SK-N-SH (cell line): ENCODE measurements at regions not wholly inside any gene's neighbourhood (a gene's known extent, or its start where the extent isn't known, plus 50 kb on each side); places are given as distances from the start of the nearest gene placed in this dataset.

Experiments
- CTCF ChIA-PET: fragments of 300-600, 350-600 bp; formaldehyde crosslinking; extraction: SDS; loops from one replicate; lab custom pipeline; 2021; lab: Yijun Ruan, JAX
- POLR2A ChIA-PET: fragments of 350-600 bp; sonication (Branson Sonifier 250); formaldehyde crosslinking; extraction: SDS; loops from one replicate; lab custom pipeline; 2020; ENCODE audit warnings: antibody characterized with exemption, inconsistent platforms; lab: Yijun Ruan, JAX
- DNase-seq: peaks from one replicate; pipeline ENCODE4 v3.0.0; 2012
- H2AFZ ChIP-seq: fragments of 200-600 bp; sonication (generic); 2 replicates; pipeline ENCODE4 v1.8.1; 2016; ENCODE audit warnings: antibody characterized with exemption, mild to moderate bottlenecking, low read depth
- H3F3A ChIP-seq: fragments of 200-600 bp; sonication (generic); replicated peaks from 2 replicates; pipeline ENCODE3; 2016; ENCODE audit warnings: antibody characterized with exemption, mild to moderate bottlenecking; ENCODE audit not compliant: insufficient read depth
- H3K27ac ChIP-seq, 2 experiments: fragments of 200-500 bp in 1 of 2; fragments of 200-600 bp in 1 of 2; sonication (Bioruptor generic) in 1 of 2; sonication (generic), shearing (Covaris generic) in 1 of 2; 2 replicates each; pipeline versions ENCODE4 v1.5.1 to v1.6.1; 2014 to 2016; ENCODE audit warnings: low read depth in 2 of 2, inconsistent platforms in 1 of 2, low read length in 1 of 2, mild to moderate bottlenecking in 1 of 2, mixed read lengths in 1 of 2
- H3K27me3 ChIP-seq: fragments of 200-600 bp; sonication (generic), shearing (Covaris generic); 2 replicates; pipeline ENCODE4 v1.6.1; 2016; ENCODE audit warnings: mixed run types; ENCODE audit not compliant: insufficient read depth
- H3K36me3 ChIP-seq, 2 experiments: fragments of 200-500 bp in 1 of 2; fragments of 200-600 bp in 1 of 2; sonication (Bioruptor generic) in 1 of 2; sonication (generic) in 1 of 2; replicated peaks in 1 of 2; 2 replicates each; pipeline versions ENCODE3 to v1.5.1; 2014 to 2016; ENCODE audit warnings: low read length in 1 of 2, mild to moderate bottlenecking in 1 of 2; ENCODE audit not compliant: insufficient read depth in 2 of 2, control insufficient read depth in 1 of 2
- H3K4me1 ChIP-seq, 2 experiments: fragments of 200-500 bp in 1 of 2; fragments of 200-600 bp in 1 of 2; sonication (Bioruptor generic) in 1 of 2; sonication (generic), shearing (Covaris generic) in 1 of 2; 2 replicates each; pipeline versions ENCODE4 v1.5.1 to v1.6.1; 2014 to 2016; ENCODE audit warnings: low read depth in 1 of 2, low read length in 1 of 2, mixed run types in 1 of 2; ENCODE audit not compliant: insufficient read depth in 2 of 2, control insufficient read depth in 1 of 2
- H3K4me2 ChIP-seq: fragments of 200-600 bp; sonication (generic), shearing (Covaris generic); 2 replicates; pipeline ENCODE4 v1.6.1; 2017; ENCODE audit warnings: mixed run types
- H3K4me3 ChIP-seq, 2 experiments: fragments of 200-500 bp in 1 of 2; fragments of 200-600 bp in 1 of 2; sonication (Bioruptor generic) in 1 of 2; sonication (generic), shearing (Covaris generic) in 1 of 2; 2 replicates each; pipeline versions ENCODE4 v1.5.1 to v1.8.1; 2014 to 2016; ENCODE audit warnings: low read depth in 2 of 2, inconsistent platforms in 1 of 2, low read length in 1 of 2, mild to moderate bottlenecking in 1 of 2, mixed read lengths in 1 of 2, moderate library complexity in 1 of 2
- H3K79me2 ChIP-seq: fragments of 200-600 bp; sonication (generic); 2 replicates; pipeline ENCODE4 v1.8.1; 2017; ENCODE audit warnings: mild to moderate bottlenecking; ENCODE audit not compliant: insufficient read depth
- H3K9ac ChIP-seq: fragments of 200-600 bp; sonication (generic); 2 replicates; pipeline ENCODE4 v1.6.1; 2017; ENCODE audit warnings: mixed run types
- H3K9me2 ChIP-seq: fragments of 200-600 bp; sonication (generic); 2 replicates; pipeline ENCODE4 v1.6.1; 2017; ENCODE audit warnings: mixed run types
- H3K9me3 ChIP-seq: fragments of 200-600 bp; sonication (generic); 2 replicates; pipeline ENCODE4 v1.6.1; 2017; ENCODE audit warnings: mixed run types, mild to moderate bottlenecking, moderate library complexity
- H4K20me1 ChIP-seq: fragments of 200-600 bp; sonication (generic); 2 replicates; pipeline ENCODE4 v1.6.1; 2017; ENCODE audit warnings: mild to moderate bottlenecking, mixed run types; ENCODE audit not compliant: insufficient read depth
- CHD2 ChIP-seq: fragments of 150-350 bp; IDR thresholded peaks from 2 replicates; pipeline ENCODE4 v1.6.1; 2018; ENCODE audit warnings: low read length; ENCODE audit not compliant: partially characterized antibody
- GABPA ChIP-seq: IDR thresholded peaks from 2 replicates; pipeline ENCODE4 v1.4.0; 2012; ENCODE audit warnings: low read depth, mild to moderate bottlenecking
- NFIC ChIP-seq: IDR thresholded peaks from 2 replicates; pipeline ENCODE4 v1.4.0; 2012; ENCODE audit warnings: borderline replicate concordance
- SIN3A ChIP-seq: IDR thresholded peaks from 2 replicates; pipeline ENCODE4 v1.6.1; 2012; ENCODE audit warnings: low read depth, mild to moderate bottlenecking, low read length, moderate library complexity, borderline replicate concordance
- SMC3 ChIP-seq: IDR thresholded peaks from 2 replicates; pipeline ENCODE4 v1.6.1; 2012; ENCODE audit warnings: low read depth, low read length, improper control_type of control experiment
- TAF1 ChIP-seq: IDR thresholded peaks from 2 replicates; pipeline ENCODE4 v1.6.1; 2012; ENCODE audit warnings: low read depth, mild to moderate bottlenecking, low read length, moderate library complexity, borderline replicate concordance
- TCF12 ChIP-seq: IDR thresholded peaks from 2 replicates; pipeline ENCODE4 v1.4.0; 2012
- YY1 ChIP-seq: IDR thresholded peaks from 2 replicates; pipeline ENCODE4 v1.4.0; 2012; ENCODE audit warnings: low read depth, mild to moderate bottlenecking
- whole genome bisulfite sequencing: methylation state at CpG from one replicate; pipeline ENCODE4 v1.1.6; 2017; ENCODE audit warnings: low lambda C conversion rate; 5-methylcytosine and 5-hydroxymethylcytosine counted together
- TF ChIP-seq, protein P1 (sequence below): IDR thresholded peaks from 2 replicates; pipeline ENCODE4 v1.4.0; 2012; ENCODE audit warnings: low read depth, borderline replicate concordance
- TF ChIP-seq, protein P2 (sequence below): IDR thresholded peaks from 2 replicates; pipeline ENCODE4 v1.4.0; 2012; ENCODE audit warnings: low read depth, borderline replicate concordance
- TF ChIP-seq, protein P3 (sequence below): IDR thresholded peaks from 2 replicates; pipeline ENCODE4; 2012
- TF ChIP-seq, protein P4 (sequence below): fragments of 150-350 bp; IDR thresholded peaks from 2 replicates; pipeline ENCODE4 v1.6.1; 2016; ENCODE audit warnings: mild to moderate bottlenecking, low read depth, low read length
- TF ChIP-seq, protein P5 (sequence below): fragments of 150-350 bp; IDR thresholded peaks from 2 replicates; pipeline ENCODE4 v1.6.1; 2017; ENCODE audit warnings: antibody characterized with exemption, low read length, low read depth, borderline replicate concordance

DNA sequence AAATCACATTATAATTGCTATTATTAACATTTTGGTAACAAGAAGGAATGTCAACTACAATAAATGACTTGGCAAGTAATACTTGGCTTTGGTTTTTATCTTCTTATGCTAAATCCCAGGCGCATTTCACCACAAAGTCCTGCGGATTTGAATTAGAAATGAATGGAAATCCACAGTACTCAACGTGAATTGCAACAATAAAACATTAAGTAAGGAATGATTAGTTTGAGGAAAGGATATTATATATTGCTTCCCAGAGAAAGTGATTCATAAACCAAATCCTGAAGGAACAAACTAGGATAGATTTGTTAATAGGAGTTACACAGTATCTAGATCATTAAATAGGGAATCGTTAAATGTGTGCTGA, 1089.7 kb downstream of the TRHDE start:
- Histone ChIP-seq H3K9ac (no peak overlapping the region), H3F3A (no peaks in the 10 kb centered on the region), H3K27ac (no peak overlapping the region), H3K4me2 (no peak overlapping the region), H3K79me2 (no peaks in the 10 kb centered on the region), H3K27me3 (no peaks in the 10 kb centered on the region), H3K4me1 (no peaks in the 10 kb centered on the region), H3K4me3 (no peak overlapping the region)
- no peak for DNase-seq
- POLR2A ChIA-PET, result no interaction called here
- TF ChIP-seq, protein P1, sequence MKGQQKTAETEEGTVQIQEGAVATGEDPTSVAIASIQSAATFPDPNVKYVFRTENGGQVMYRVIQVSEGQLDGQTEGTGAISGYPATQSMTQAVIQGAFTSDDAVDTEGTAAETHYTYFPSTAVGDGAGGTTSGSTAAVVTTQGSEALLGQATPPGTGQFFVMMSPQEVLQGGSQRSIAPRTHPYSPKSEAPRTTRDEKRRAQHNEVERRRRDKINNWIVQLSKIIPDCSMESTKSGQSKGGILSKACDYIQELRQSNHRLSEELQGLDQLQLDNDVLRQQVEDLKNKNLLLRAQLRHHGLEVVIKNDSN, result no peak
- no peak for TF ChIP-seq GABPA
- TF ChIP-seq CHD2, result no peak
- TF ChIP-seq, all 33 proteins: peak for 0
- Histone ChIP-seq H3K9me2 (no peaks in the 10 kb centered on the region), H3K9me3 (peaks cover 7% of the 10 kb centered on the region; the same call in 1 of the 2 replicates), H2AFZ (no peak overlapping the region), H3K36me3 (no peaks in the 10 kb centered on the region), H4K20me1 (no peaks in the 10 kb centered on the region)
- CTCF ChIA-PET, result no interaction called here
- WGBS, result 21% methylated on average over 4 of the region's 4 CpGs

DNA sequence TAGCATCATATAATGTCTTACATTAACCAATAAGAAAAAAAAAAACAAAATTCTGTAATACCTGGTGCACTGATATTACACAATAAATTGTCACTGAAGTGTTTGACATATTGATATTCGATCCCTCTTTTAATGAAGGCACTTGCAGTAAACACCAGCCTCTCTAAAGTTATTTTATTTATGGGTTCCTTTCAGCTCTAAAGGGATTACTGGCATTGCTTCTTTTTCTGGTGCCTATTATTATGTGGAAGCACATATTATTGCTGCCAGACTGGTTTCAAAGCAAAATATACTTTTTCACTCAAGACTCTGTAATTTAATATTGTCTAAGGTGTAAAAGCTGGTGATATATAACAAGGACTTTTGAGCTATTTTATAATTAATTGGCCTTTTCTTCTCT, 1090.5 kb downstream of the TRHDE start:
- no peaks in the 10 kb centered on the region for H3K79me2 ChIP-seq
- DNase-seq, result no peak
- no peaks in the 10 kb centered on the region for H4K20me1 ChIP-seq
- H3K36me3 ChIP-seq, result no peaks in the 10 kb centered on the region
- WGBS, result 3% methylated on average over 1 of the region's 1 CpG
- H3F3A ChIP-seq, result no peaks in the 10 kb centered on the region
- no peak overlapping the region for H3K9ac ChIP-seq
- H3K9me2 ChIP-seq, result no peaks in the 10 kb centered on the region
- TF ChIP-seq, protein P2, sequence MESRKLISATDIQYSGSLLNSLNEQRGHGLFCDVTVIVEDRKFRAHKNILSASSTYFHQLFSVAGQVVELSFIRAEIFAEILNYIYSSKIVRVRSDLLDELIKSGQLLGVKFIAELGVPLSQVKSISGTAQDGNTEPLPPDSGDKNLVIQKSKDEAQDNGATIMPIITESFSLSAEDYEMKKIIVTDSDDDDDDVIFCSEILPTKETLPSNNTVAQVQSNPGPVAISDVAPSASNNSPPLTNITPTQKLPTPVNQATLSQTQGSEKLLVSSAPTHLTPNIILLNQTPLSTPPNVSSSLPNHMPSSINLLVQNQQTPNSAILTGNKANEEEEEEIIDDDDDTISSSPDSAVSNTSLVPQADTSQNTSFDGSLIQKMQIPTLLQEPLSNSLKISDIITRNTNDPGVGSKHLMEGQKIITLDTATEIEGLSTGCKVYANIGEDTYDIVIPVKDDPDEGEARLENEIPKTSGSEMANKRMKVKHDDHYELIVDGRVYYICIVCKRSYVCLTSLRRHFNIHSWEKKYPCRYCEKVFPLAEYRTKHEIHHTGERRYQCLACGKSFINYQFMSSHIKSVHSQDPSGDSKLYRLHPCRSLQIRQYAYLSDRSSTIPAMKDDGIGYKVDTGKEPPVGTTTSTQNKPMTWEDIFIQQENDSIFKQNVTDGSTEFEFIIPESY, result no peak
- H3K4me3 ChIP-seq, result no peak overlapping the region
- H3K4me1 ChIP-seq, result no peaks in the 10 kb centered on the region
- no peak overlapping the region for H3K4me2 ChIP-seq
- H2AFZ ChIP-seq, result no peak overlapping the region
- H3K9me3 ChIP-seq, result peaks cover 7% of the 10 kb centered on the region; the same call in 1 of the 2 replicates
- ChIA-PET POLR2A (no interaction called here), CTCF (no interaction called here)
- no peaks in the 10 kb centered on the region for H3K27me3 ChIP-seq
- no peak overlapping the region for H3K27ac ChIP-seq

DNA sequence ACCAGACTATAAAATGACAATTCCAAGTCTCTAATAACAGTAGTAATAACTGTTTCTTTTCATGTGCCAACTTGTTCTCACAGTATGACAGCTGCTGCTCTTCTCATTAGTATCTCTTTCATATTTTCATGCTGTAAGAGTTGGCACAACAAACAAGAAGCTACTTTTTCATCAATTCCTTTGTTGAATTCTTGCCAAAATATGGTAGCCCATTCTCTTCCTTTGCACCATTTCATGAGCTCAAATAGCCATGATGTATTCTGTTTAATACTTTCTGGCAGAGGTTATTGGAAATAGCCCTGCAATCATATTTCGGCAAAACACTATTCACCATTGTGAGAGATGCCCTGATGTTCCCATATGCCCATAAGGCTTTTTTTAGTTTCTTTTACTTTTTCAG, 1100.7 kb downstream of the TRHDE start:
- H3K79me2 ChIP-seq, result no peaks in the 10 kb centered on the region
- no peak overlapping the region for H3K27ac ChIP-seq
- no peak overlapping the region for H3K4me3 ChIP-seq
- no peaks in the 10 kb centered on the region for H3K9me3 ChIP-seq
- ChIA-PET POLR2A (no interaction called here), CTCF (no interaction called here)
- no peak for DNase-seq
- no peak overlapping the region for H3K4me2 ChIP-seq
- no peaks in the 10 kb centered on the region for H4K20me1 ChIP-seq
- no peaks in the 10 kb centered on the region for H3F3A ChIP-seq
- H3K9ac ChIP-seq, result no peak overlapping the region
- no peaks in the 10 kb centered on the region for H3K36me3 ChIP-seq
- 57% methylated on average over 1 of the region's 1 CpG for WGBS
- no peaks in the 10 kb centered on the region for H3K27me3 ChIP-seq
- H2AFZ ChIP-seq, result no peak overlapping the region
- H3K9me2 ChIP-seq, result 0 out of 2 replicates have a peak, but pooled peaks cover 3% of the 10 kb centered on the region
- no peaks in the 10 kb centered on the region for H3K4me1 ChIP-seq
- TF ChIP-seq SMC3 (no peak), TCF12 (no peak), SIN3A (no peak), TAF1 (no peak), NFIC (no peak), YY1 (no peak)
- TF ChIP-seq, protein P3, sequence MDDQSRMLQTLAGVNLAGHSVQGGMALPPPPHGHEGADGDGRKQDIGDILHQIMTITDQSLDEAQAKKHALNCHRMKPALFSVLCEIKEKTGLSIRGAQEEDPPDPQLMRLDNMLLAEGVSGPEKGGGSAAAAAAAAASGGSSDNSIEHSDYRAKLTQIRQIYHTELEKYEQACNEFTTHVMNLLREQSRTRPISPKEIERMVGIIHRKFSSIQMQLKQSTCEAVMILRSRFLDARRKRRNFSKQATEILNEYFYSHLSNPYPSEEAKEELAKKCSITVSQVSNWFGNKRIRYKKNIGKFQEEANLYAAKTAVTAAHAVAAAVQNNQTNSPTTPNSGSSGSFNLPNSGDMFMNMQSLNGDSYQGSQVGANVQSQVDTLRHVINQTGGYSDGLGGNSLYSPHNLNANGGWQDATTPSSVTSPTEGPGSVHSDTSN, result no peak
- TF ChIP-seq, protein P4, sequence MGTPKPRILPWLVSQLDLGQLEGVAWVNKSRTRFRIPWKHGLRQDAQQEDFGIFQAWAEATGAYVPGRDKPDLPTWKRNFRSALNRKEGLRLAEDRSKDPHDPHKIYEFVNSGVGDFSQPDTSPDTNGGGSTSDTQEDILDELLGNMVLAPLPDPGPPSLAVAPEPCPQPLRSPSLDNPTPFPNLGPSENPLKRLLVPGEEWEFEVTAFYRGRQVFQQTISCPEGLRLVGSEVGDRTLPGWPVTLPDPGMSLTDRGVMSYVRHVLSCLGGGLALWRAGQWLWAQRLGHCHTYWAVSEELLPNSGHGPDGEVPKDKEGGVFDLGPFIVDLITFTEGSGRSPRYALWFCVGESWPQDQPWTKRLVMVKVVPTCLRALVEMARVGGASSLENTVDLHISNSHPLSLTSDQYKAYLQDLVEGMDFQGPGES, result no peak
- TF ChIP-seq, protein P5, sequence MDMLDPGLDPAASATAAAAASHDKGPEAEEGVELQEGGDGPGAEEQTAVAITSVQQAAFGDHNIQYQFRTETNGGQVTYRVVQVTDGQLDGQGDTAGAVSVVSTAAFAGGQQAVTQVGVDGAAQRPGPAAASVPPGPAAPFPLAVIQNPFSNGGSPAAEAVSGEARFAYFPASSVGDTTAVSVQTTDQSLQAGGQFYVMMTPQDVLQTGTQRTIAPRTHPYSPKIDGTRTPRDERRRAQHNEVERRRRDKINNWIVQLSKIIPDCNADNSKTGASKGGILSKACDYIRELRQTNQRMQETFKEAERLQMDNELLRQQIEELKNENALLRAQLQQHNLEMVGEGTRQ, result no peak
- TF ChIP-seq, protein P2, result no peak
